ENCODE measurements at regions not wholly inside any gene's neighbourhood (a gene's known extent, or its start where the extent isn't known, plus 50 kb on each side); places are given as distances from the start of the nearest gene placed in this dataset.

DNA sequence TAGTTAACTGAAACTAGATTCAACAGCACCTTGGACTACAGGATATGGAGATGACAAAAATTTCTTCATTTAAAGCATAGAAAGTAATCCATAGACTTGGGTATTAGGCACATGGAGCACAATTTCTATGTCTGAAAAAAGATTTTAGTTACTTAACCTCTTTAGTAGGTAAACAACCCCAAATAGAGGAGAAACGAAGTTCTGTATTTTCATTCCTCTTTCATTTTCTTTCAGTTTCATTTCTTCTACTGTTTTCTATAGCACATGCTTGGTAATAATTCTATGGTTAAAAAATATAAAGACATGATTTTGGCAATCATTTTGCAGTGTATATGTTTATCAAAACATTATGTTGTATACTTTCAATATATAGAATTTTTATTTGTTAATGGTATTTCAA, 99.5 kb downstream of the CASP12 start:
- no peaks in the 10 kb centered on the region for H3K36me3 ChIP-seq (ENCODE audit: control insufficient read depth in 2 of 4, insufficient read depth in 4 of 4, low read length in 3 of 4)
- peaks cover 0 to 2% of the 10 kb centered on the region in 2 experiments; a peak in 1 of 4 replicates for H3K9me3 ChIP-seq (ENCODE audit: insufficient read depth in 2 of 2, low read depth in 1 of 2, low read length in 1 of 2)
- H3K79me2 ChIP-seq (ENCODE audit: control insufficient read depth in 1 of 2, insufficient read depth in 2 of 2, low read length in 2 of 2): no peaks in the 10 kb centered on the region
- no peak overlapping the region for H3K56ac ChIP-seq (replicated peaks; ENCODE audit: insufficient read length, low read depth, low read length)
- H3K79me1 ChIP-seq (ENCODE audit: low read depth, low read length): no peaks in the 10 kb centered on the region
- no peak overlapping the region for H3K4ac ChIP-seq (replicated peaks; ENCODE audit: insufficient read length, low read depth, low read length)
- no peak for DNase-seq (ENCODE audit: low read depth in 1 of 2, low spot score in 2 of 2)
- H2BK20ac ChIP-seq (ENCODE audit: low read length): no peak overlapping the region
- H3K4me3 ChIP-seq (ENCODE audit: extremely low read depth in 1 of 4, insufficient read depth in 2 of 4, low read depth in 3 of 4, low read length in 4 of 4): no peak overlapping the region
- POLR2A ChIA-PET (ENCODE audit: partially characterized antibody): no interaction called here
- CTCF ChIA-PET (ENCODE audit: partially characterized antibody): no interaction called here
- H2BK15ac ChIP-seq (ENCODE audit: low read length): no peak overlapping the region
- no peak overlapping the region for H2AFZ ChIP-seq (ENCODE audit: low read length)
- H2BK120ac ChIP-seq (replicated peaks; ENCODE audit: low read depth, low read length): no peak overlapping the region
- no peak overlapping the region for H2AK5ac ChIP-seq (ENCODE audit: low read depth, low read length)
- H4K5ac ChIP-seq (ENCODE audit: insufficient read length, low read depth, low read length): no peak overlapping the region
- H3K4me2 ChIP-seq (ENCODE audit: insufficient read depth in 1 of 2, low read depth in 2 of 2, low read length in 2 of 2): no peak overlapping the region
- no peaks in the 10 kb centered on the region for H3K27me3 ChIP-seq (replicated peaks in 1 of 4; ENCODE audit: control insufficient read depth in 3 of 4, extremely low read depth in 1 of 4, insufficient read depth in 3 of 4, low read length in 3 of 4)
- H3K4me1 ChIP-seq (replicated peaks in 1 of 4; ENCODE audit: control insufficient read depth in 3 of 4, insufficient read depth in 4 of 4, low read length in 3 of 4): no peaks in the 10 kb centered on the region
- H4K8ac ChIP-seq (ENCODE audit: extremely low read depth, insufficient read depth, low read length): no peak overlapping the region
- no peaks in the 10 kb centered on the region for H3K23me2 ChIP-seq (ENCODE audit: low read depth, low read length)
- no peak overlapping the region for H3K9ac ChIP-seq (replicated peaks in 1 of 4; ENCODE audit: extremely low read depth in 1 of 4, low read depth in 3 of 4, low read length in 3 of 4)
- no peak overlapping the region for H2BK5ac ChIP-seq (ENCODE audit: low read depth, low read length)
- no peak overlapping the region for H3K27ac ChIP-seq (ENCODE audit: low read depth, low read length)
- H3K18ac ChIP-seq (ENCODE audit: extremely low read depth, low read length): no peak overlapping the region
- no peak overlapping the region for H4K91ac ChIP-seq (replicated peaks; ENCODE audit: insufficient read length, low read length)
- no peak overlapping the region for H2BK12ac ChIP-seq (ENCODE audit: low read depth, low read length)
- H4K20me1 ChIP-seq (replicated peaks in 1 of 2; ENCODE audit: control insufficient read depth in 1 of 2, insufficient read depth in 2 of 2, low read length in 2 of 2): no peaks in the 10 kb centered on the region
- H3K23ac ChIP-seq (ENCODE audit: insufficient read length): no peak overlapping the region
- FAIRE-seq: no peak
- H3K14ac ChIP-seq (ENCODE audit: insufficient read length): no peak overlapping the region
- 84% methylated on average over 1 of the region's 1 CpG; no CpG with 5 or more reads in 1 of the 2 experiments for WGBS, 2 experiments (ENCODE audit: extremely low coverage in 1 of 2, insufficient coverage in 1 of 2, insufficient read length in 1 of 2, insufficient replicate concordance in 2 of 2, low coverage in 1 of 2, low lambda C conversion rate in 2 of 2, missing lambda C conversion rate in 1 of 2)
- TF ChIP-seq RBBP5 (IDR thresholded peaks at IDR 0.05; ENCODE audit: borderline replicate concordance, low read depth, low read length) (no peak), NRF1 (IDR thresholded peaks at IDR 0.05; ENCODE audit: low read depth, low read length) (no peak), MAFK (IDR thresholded peaks at IDR 0.05; ENCODE audit: low read depth, low read length) (no peak), ASH2L (IDR thresholded peaks at IDR 0.05; ENCODE audit: low read length) (no peak), HDAC6 (IDR thresholded peaks at IDR 0.05; ENCODE audit: low read depth, low read length) (no peak), SRF (IDR thresholded peaks at IDR 0.05; ENCODE audit: low read depth, low read length) (no peak), POU5F1 (IDR thresholded peaks at IDR 0.05; ENCODE audit: low read depth, low read length) (no peak), POLR2A (IDR thresholded peaks at IDR 0.05; ENCODE audit: control extremely low read depth in 1 of 2, low read depth in 2 of 2, low read length in 2 of 2) (no peak)

Data from H1 (cell line).